ENCODE measurements at regions not wholly inside any gene's neighbourhood (a gene's known extent, or its start where the extent isn't known, plus 50 kb on each side); places are given as distances from the start of the nearest gene placed in this dataset.

DNA sequence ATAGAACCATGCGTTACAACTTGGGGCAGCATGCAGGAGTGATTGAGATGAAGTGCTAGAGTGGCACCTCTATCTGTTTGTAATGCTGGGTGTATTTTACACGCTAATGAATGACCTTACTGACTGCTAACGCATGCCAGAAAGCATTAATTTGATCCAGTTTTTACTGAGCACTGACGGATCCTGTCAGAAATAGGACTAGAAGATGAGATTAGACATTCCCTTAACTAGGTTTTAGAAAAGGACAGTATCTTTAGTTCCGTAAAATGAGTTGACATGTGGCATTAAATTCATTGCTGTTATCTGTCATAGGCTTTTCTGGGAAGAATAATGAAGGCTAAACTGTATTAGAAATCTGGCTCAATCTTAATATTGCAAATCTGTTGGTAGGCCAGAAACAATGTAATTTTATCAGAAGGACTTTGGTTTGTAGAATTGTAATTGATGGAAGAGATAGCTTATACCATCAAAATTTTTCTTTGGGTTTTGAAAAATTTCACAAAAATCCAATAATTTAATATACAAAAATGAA is 140.4 kb upstream of the WDFY3 start:
- TF ChIP-seq, protein P1, sequence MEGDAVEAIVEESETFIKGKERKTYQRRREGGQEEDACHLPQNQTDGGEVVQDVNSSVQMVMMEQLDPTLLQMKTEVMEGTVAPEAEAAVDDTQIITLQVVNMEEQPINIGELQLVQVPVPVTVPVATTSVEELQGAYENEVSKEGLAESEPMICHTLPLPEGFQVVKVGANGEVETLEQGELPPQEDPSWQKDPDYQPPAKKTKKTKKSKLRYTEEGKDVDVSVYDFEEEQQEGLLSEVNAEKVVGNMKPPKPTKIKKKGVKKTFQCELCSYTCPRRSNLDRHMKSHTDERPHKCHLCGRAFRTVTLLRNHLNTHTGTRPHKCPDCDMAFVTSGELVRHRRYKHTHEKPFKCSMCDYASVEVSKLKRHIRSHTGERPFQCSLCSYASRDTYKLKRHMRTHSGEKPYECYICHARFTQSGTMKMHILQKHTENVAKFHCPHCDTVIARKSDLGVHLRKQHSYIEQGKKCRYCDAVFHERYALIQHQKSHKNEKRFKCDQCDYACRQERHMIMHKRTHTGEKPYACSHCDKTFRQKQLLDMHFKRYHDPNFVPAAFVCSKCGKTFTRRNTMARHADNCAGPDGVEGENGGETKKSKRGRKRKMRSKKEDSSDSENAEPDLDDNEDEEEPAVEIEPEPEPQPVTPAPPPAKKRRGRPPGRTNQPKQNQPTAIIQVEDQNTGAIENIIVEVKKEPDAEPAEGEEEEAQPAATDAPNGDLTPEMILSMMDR (IDR thresholded peaks at IDR 0.05; ENCODE audit: insufficient read depth, low read length, poor library complexity, severe bottlenecking): no peak
- TF ChIP-seq EZH2phosphoT487 (conservative IDR thresholded peaks at IDR 0.05; ENCODE audit: low read length): no peak

All from SU-DHL-6 (cell line).